ENCODE measurements at regions not wholly inside any gene's neighbourhood (a gene's known extent, or its start where the extent isn't known, plus 50 kb on each side); places are given as distances from the start of the nearest gene placed in this dataset.

- no peak; the same call in 1 of the 2 replicates for TF ChIP-seq SMC3 (IDR thresholded peaks at IDR 0.05; ENCODE audit: low read depth, low read length)
Measured at GRCh38 chr4:183838987-183839712, 66.0 kb upstream of the STOX2 start (continued).

GRCh38 chr4:183840311-183840710 is 64.8 kb upstream of the STOX2 start:
- H3K9ac ChIP-seq (ENCODE audit: low read depth, low read length): no peak overlapping the region
- dilution Hi-C loops (cut with HindIII; ENCODE audit: low sequenced_read_pairs, unreplicated experiment): no loop called here
- H3K14ac ChIP-seq (replicated peaks; ENCODE audit: low read depth, low read length): no peak overlapping the region
- no peak overlapping the region for H4K5ac ChIP-seq (ENCODE audit: low read depth, low read length)
- H2BK120ac ChIP-seq (ENCODE audit: low read depth, low read length): no peak overlapping the region
- H3K79me1 ChIP-seq (ENCODE audit: low read depth in 1 of 2, low read length in 2 of 2): no peaks in the 10 kb centered on the region
- no CpG with 5 or more reads among the region's 5 CpGs for WGBS, 2 experiments (ENCODE audit: extremely low coverage in 2 of 2, insufficient read length in 1 of 2)
- no peak overlapping the region for H2AFZ ChIP-seq (replicated peaks; ENCODE audit: low read length, poor library complexity)
- H3K18ac ChIP-seq (ENCODE audit: low read depth, low read length): no peak overlapping the region
- H2BK15ac ChIP-seq (ENCODE audit: low read depth, low read length): no peak overlapping the region
- BruUV-seq (replicated peaks): no TSS peak
- H2BK5ac ChIP-seq (ENCODE audit: low read depth, low read length, poor library complexity, severe bottlenecking): no peak overlapping the region
- H2AK9ac ChIP-seq (replicated peaks; ENCODE audit: low read depth, low read length, poor library complexity): no peak overlapping the region
- H3K27ac ChIP-seq (ENCODE audit: insufficient read depth, low read length): no peak overlapping the region
- TF ChIP-seq FOS (IDR thresholded peaks at IDR 0.05; ENCODE audit: low read depth, low read length): no peak
- peak; percentile 96 for TF ChIP-seq CTCF (conservative IDR thresholded peaks at IDR 0.05; ENCODE audit: low read depth, low read length)
- no peak for TF ChIP-seq RFX5 (IDR thresholded peaks at IDR 0.05; ENCODE audit: low read depth, low read length)
- TF ChIP-seq CEBPB (IDR thresholded peaks at IDR 0.05; ENCODE audit: low read depth, low read length): no peak
- TF ChIP-seq RCOR1 (IDR thresholded peaks at IDR 0.05; ENCODE audit: insufficient replicate concordance, low read length): no peak
- TF ChIP-seq MAZ (IDR thresholded peaks at IDR 0.05; ENCODE audit: borderline replicate concordance, low read depth, low read length): no peak
- no peak for TF ChIP-seq MXI1 (IDR thresholded peaks at IDR 0.05; ENCODE audit: borderline replicate concordance, low read depth, low read length)
- TF ChIP-seq ELK1 (IDR thresholded peaks at IDR 0.05; ENCODE audit: borderline replicate concordance, low read depth, low read length): no peak
- TF ChIP-seq POLR2A (IDR thresholded peaks at IDR 0.05; ENCODE audit: low read depth, low read length): 0 out of 2 replicates have a peak, but pooled peaks have one; percentile 38
- TF ChIP-seq MAFK (IDR thresholded peaks at IDR 0.05; ENCODE audit: low read depth, low read length): no peak
- no peak for TF ChIP-seq USF2 (IDR thresholded peaks at IDR 0.05; ENCODE audit: low read depth, low read length)
- peak; percentile 98 for TF ChIP-seq RAD21 (IDR thresholded peaks at IDR 0.05; ENCODE audit: low read length)
- TF ChIP-seq SMC3 (IDR thresholded peaks at IDR 0.05; ENCODE audit: low read depth, low read length): peak; percentile 98
- no peak overlapping the region for H2BK20ac ChIP-seq (ENCODE audit: low read depth, low read length)
- DNase-seq: peak; percentile 78
- ChIA-PET CTCF (interaction anchor here (1.4 to 2.4 kb wide), 5 partner anchors 256 to 328 kb away, joined by 3 to 10 read pairs (median 5); no protein-coding TSS in a partner anchor), POLR2A (ENCODE audit: unreplicated experiment) (no interaction called here)
- intact Hi-C loops (cut with micrococcal nuclease): loop anchor here (1.0 to 10.0 kb wide), 7 partner anchors 64 to 411 kb away; partner anchors contain the start of gene STOX2
- H3K4me1 ChIP-seq (ENCODE audit: control insufficient read depth, insufficient read depth, low read length): no peaks in the 10 kb centered on the region; the same call in 1 of the 2 replicates
- H2AK5ac ChIP-seq (ENCODE audit: low read depth, low read length): no peak overlapping the region
- no peak overlapping the region for H4K91ac ChIP-seq (ENCODE audit: insufficient read depth, low read depth, low read length)
- peak; percentile 86 for ATAC-seq (ENCODE audit: low read depth)
- H3K4me3 ChIP-seq (ENCODE audit: insufficient read depth, low read depth, low read length): no peak overlapping the region
- H3K27me3 ChIP-seq (ENCODE audit: control insufficient read depth, insufficient read depth, low read length): peaks cover 2% of the 10 kb centered on the region; the same call in 1 of the 2 replicates
- in situ Hi-C loops (cut with MboI; ENCODE audit: low sequenced_read_pairs): no loop called here
- H3K9me3 ChIP-seq (ENCODE audit: control insufficient read depth, insufficient read depth, low read length): no peaks in the 10 kb centered on the region
- no peaks in the 10 kb centered on the region for H3K9me1 ChIP-seq (ENCODE audit: insufficient read depth, low read length)
- no peak overlapping the region for H3K56ac ChIP-seq (ENCODE audit: extremely low read depth, insufficient read depth, low read length)
- no peak overlapping the region for H3K4me2 ChIP-seq (ENCODE audit: low read depth, low read length)
- H3K36me3 ChIP-seq (ENCODE audit: control insufficient read depth, insufficient read depth, low read length): no peaks in the 10 kb centered on the region
- H3K23ac ChIP-seq (ENCODE audit: low read depth, low read length): no peak overlapping the region
- no peak overlapping the region for H4K8ac ChIP-seq (ENCODE audit: low read depth in 2 of 2, low read length in 2 of 2)
- no peaks in the 10 kb centered on the region for H4K20me1 ChIP-seq (ENCODE audit: insufficient read depth, low read length)
- no peak overlapping the region for H3K4ac ChIP-seq (ENCODE audit: low read depth, low read length)
